GM19372 (cell line): ENCODE measurements at regions not wholly inside any gene's neighbourhood (a gene's known extent, or its start where the extent isn't known, plus 50 kb on each side); places are given as distances from the start of the nearest gene placed in this dataset.

ENCODE experiments used
- ATAC-seq: cut with Tn5 transposase; IDR thresholded peaks from one replicate; pipeline ENCODE4 v1.9.1; 2021; ENCODE audit warnings: mild to moderate bottlenecking, low read depth, moderate library complexity; ENCODE audit not compliant: unreplicated experiment

DNA sequence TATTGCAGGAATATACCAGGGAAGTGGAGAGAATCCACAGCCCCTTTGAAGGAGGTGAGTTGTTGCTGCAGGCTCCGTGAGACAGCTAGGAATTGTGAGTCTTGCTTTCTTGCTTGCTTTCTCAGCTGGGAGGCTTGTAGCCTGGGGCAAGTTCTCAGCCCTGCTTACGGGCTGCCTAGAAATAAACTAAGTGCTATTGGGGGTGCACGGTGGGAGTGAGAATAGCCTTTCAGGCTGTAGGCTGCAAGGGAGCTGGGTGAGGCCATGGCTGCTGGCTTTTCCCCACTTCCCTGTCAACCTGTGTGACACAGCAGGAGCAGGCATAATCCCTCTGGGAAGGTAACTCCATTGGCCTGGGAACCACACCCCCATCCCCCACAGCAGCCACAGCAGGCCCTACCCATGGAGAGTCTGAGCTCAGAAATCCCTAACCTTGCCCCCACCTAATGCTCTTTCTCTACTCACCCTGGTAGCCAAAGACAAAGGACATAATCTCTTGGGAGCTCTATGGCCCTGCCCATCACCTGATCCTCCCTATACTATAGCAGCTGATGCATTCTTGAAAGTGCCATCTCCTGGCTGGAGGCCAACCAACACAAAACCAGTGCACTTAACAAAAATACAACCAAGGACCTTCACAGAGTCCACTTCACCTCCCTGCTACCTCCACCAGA lies 113.0 kb downstream of the MMRN1 start:
- no peak for ATAC-seq

DNA sequence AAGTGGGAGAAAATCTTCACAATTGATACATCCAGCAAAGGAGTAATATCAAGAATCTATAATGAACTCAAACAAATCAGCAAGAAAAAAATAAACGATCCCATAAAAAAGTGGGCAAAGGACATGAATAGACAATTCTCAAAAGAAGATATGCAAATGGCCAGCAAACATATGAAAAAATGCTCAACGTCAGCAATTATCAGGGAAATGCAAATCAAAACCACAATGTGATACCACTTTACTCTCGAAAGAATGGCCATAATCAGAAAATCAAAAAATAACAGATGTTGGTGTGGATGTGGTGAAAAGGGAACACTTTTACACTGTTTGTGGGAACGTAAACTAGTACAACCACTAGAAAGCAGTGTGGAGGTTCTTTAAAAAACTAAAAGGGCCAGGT lies 114.3 kb upstream of the CCSER1 start:
- ATAC-seq = no peak

DNA sequence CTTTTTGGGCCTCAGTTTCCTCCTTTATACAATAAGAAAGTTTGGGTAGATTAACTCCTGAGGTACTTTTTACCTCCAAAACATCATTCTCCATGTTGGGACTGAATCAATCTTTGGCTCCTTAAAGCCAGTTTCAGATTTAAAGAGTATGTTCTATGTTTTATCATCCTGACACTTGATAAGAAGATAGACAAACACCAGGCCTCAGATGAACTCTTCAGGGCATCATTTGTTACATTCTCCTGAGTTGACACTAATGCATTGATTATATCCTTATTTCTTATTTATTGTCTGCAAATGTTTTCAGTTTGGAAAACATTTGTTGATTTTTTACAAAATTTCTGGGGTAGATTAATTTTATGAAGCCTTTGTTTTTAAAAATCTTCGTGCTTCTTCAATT lies 102.7 kb upstream of the CCSER1 start:
- ATAC-seq = no peak

DNA sequence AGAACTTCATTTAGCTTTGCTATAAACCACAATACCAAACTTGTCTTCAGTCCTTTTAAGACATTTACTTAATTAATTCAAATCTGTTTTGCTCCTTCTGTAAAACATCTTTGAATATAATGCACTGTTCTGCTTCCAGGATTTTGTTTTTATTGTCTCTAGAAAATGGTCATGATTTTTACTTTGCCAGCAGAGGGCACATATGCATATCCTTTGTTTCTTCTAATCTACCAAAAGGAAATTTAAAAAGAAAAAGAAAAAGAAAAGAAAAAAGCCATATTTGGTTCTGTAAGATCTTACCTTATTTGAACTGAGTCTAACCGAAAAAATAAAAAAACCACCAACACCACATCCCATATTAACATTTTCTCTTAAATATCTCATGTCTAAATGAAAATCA lies 101.9 kb upstream of the CCSER1 start:
- no peak for ATAC-seq

DNA sequence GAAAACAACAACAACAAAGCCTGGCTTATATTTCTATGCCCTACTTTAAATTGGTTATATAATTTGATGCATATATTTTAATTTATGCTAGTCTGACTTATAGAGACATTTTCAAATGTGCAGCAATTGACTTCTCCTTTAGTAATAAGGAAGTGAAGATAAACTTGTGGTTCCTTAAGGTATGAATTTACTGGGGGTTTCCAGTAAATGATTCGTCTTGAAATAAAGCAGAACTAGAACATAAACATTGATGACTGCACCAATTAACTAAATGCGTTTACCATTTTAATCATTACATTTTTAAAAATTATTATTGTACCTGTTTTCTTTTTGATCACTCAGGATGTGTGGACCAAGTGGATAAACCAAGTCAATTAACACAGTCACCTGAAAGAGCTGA lies 99.6 kb upstream of the CCSER1 start:
- ATAC-seq = peak; percentile 94

DNA sequence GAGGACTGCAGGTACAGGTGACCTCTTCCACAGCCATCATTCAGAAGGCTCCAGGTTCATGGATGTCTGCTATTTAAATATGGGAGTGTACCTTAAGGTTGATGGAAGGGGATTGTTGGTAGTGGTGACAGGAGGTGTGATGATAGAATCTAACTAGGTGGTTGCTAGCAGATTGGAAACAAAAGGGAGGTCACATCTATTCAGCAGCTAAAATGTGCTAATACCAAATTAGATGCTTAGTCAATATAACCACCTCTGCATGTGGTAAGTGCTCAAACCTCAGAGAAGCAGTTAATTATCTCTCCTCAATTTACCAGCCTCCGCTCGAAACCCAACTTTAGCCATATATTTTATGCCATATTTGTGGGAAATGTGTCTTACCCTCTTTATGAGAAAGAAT lies 98.7 kb upstream of the CCSER1 start:
- ATAC-seq = no peak

DNA sequence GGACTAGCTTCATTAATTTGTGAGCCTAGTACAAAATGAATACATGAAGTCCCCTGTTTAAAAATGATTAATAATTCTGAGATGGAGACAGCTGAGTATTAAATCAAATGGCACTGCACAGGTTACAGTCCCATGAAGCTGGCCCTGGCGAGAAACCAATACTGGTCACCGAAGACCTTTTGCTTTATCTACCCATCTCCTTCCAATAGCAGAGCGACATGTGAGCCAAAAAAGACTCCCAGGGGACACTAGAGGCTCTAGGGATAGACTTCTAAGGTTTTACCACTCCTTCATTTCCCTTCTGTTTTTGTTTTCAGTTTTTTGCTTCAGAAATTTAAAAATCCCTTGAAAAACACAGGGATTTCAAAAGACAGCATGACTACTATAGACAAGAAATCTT lies 97.0 kb upstream of the CCSER1 start:
- no peak for ATAC-seq

DNA sequence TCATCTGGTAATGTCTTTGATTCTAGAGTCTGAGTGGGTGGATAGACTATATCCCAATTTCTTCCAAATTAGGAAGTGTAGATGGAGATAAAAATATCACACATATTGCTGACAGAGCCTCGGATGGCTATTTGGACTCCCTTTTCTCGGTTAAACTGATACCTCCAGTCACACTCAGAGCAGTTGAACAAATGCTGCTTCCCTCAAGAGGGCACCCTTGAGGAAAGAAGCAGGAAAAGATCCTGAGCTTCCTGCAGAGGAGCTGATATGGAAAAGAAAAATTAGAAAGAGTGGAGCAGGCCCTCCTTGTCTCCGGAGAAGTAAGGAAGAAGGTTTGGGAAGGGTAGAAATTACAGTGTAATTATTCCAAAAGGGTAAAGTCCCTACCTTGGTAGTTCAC lies 96.2 kb upstream of the CCSER1 start:
- no peak for ATAC-seq

DNA sequence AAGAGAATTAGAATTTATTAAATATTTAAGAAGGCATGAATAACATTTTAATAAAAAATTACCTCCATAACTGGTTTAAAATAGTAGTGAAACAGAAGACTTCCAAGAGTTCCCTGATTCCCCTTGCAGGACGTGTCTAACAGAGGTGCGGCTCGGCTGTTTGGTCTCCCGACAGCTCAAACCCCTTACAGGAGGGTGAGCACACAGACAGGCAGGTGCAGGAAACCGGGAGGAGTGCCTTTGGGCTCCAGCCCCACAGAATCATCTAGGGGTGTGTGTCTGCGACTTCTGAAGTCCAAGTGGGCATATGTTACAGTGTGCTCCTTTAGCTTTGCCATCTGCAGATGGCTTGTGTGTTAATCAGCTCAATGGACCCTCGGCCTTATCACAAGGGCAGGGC lies 88.1 kb upstream of the CCSER1 start:
- ATAC-seq = no peak

DNA sequence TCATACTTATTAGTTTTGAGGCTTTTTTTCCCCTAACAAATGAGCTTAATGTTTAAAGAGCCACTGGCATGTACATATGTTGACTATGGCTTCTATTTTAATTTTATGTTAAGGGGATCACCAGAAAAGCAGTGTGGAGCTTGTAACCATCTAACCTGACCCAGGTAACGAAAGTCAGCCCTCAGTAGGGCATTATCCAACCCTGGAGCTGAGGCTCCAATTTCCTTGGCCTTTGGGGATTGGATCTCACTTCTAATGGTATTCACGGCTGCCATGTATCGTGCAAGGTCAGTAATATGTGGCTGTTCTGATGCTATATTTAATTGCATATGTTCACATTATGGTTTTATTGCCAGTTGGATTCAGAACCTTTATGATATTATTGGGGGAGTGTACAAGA lies 75.2 kb upstream of the CCSER1 start:
- no peak for ATAC-seq

DNA sequence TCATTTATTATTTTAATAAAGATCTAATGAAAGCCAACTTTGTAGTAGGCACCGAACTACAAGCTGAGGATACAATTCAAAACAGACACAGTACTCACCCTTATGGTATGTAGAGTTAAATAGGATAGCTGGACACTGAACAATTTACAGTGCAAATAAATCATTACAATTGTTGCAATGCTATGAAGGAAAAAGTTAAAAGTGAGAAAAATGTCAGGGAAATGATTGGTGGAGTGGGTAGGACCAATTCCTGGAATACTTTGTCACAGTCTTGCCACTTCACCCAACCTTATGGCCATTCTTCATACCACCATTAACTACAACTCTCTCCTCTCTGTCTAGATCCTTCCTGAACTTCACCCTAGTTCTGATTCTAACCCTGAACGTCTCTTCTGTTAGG lies 70.1 kb upstream of the CCSER1 start:
- ATAC-seq = no peak

DNA sequence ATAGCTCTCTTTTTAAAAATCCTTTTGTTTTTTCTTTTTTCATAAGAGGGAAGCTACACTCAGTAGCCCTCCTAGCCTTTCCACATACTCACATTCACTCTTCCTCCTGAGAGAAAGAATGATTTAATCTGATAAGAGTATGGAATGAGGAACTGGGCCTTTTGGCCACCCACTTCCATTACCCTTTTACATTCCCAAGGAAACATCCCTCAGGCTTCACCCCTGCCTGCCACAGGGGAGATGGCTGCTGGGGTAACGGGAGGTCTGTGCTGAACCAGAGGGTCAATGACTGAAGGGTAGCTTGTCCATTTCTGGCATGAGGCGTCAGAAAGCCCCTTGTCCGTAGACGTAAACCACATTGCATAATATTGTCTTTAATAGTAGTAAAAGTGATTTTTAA lies 67.2 kb upstream of the CCSER1 start:
- no peak for ATAC-seq

DNA sequence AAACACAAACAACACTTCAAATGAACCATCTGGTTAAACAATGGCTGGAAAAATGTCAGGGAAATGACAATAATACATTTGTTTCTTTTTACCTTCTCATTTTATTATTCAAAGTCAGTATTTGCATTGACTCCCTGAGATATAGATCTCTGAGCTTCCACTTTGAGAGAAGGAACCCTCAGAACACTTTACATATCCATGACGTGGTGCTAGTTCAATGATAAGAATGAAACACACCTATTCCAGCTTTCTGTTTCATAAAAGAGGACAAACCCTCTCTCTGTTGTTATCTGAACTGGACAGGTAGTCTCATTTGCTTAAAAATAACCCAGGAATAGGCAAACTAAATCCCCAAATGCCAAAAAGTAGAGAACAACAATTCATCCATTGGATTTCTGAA lies 65.3 kb upstream of the CCSER1 start:
- ATAC-seq = no peak

DNA sequence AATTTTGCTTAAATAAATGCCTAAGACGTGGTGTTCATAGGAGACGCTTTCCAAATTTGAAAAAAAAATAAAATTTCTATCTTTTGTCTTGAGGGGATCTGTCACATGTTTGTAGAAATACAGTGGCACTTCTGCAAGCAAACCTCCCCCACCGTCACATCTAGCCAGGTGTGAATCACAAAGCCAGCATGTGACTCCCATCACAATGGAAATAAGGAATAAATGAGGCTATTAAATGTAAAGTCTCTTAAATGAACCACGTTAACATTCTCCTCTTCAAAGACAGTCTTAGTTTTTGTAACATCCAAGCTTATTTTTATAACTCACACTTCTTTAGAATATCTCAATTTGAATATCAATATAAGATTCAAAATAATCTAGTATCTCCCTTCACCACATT lies 63.0 kb upstream of the CCSER1 start:
- ATAC-seq = no peak

DNA sequence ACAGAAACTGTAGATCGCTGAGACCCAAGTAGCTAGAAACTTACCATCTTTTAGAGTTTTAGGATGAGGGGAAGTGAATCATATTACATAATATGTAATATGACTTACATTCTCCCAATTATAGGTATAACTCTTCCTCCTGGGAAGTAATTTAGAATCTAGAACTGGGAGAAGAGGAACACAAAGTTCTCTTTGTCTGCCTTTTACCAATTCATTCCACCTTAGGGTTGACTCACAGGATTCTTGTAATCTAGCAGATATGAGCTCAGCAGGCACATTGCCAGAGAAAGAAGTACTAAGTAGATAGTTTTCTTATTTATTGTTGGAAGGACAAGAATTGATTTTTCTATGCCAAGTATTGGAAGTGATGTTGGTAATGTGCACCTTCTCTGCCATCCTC lies 58.0 kb upstream of the CCSER1 start:
- no peak for ATAC-seq

DNA sequence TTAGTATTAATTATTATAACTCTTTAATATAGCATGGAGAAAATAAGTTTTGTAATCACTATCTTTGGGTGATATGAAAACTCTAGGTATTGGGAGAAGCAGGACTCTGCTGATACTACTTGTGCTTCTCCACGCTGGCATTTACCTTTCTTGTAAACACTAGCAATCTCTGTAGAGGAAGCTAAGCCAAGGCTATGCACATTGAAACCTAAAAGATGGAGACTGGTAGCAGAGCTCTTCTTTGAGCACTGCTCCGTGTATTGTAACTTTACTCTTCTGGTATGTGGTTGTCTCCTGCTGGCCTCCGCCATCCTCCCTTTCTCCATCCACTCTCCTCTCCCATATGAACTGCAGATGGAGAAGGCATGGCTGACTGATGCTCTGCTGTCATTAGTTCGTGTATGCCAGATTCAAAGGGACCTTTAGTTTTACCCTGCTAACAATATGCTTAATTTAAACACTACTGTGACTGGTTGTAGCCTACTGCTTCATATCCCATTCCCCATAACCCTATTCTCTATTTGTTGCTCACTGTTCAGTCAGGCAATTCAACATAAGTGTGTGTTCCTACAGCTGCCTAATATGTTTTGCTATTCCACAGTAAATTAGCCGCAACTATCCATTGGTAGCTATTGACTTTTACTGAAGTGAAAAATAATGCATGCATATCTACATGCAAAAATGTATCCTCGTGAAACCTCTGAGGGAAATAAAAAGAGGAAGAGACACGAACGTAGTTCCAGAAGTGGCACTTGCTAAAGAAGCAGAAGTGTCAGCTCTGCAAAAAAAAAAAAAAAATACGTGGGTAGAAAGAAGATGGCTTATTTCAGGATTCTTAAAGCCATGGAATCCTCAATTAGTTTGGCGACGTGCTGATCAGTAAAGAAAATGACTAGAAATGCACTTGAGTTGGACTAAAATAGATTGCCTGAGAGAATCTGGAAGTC lies 55.6 kb upstream of the CCSER1 start:
- ATAC-seq = no peak

DNA sequence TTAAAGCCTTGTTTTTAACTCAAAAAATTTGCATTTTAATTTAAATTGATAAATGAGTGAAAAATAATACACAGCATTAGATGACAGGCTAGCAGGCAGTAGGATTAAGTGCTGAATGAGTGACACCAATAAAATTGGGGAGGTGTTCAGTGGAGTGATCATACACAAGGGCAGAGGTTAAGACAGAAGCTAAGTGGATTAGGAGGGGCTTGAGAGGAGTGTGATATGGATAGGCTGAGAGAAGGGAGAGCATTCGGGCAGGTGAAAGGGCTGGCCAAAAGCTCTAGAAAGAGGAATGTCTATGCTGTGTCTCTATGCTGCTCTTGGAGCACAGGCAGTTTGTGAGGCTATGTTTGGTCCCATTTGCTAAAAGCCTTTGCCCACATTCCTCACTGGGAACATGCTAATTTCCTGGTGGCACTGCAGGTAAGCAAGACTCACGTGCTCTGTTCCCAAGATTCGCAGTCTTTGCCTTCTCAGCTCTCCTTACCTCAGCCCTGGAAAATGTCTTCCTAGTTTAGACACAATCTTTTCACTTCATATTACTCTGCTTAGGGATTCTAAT lies 52.8 kb upstream of the CCSER1 start:
- ATAC-seq = no peak
